Activated CD8-positive, alpha-beta memory T cell treated with anti-CD3 and anti-CD28 coated beads for 1 hour (primary cell): ENCODE measurements at regions not wholly inside any gene's neighbourhood (a gene's known extent, or its start where the extent isn't known, plus 50 kb on each side); places are given as distances from the start of the nearest gene placed in this dataset.

Experiments
- DNase-seq, 2 donors: peaks; one replicate each; pipeline ENCODE4 v3.0.0-alpha.2; 2020; ENCODE audit warnings: low read depth in 1 of 2; ENCODE audit errors: extremely low read depth in 1 of 2

GRCh38 chr2:147512206-147512605 lies 332.6 kb upstream of the ACVR2A start:
- no peak for DNase-seq

- no peak for DNase-seq
These were observed 333.3 kb upstream of the ACVR2A start for GRCh38 chr2:147511491-147511948.

GRCh38 chr2:147509821-147510220 lies 335.0 kb upstream of the ACVR2A start:
- no peak for DNase-seq

- DNase-seq: no peak
These were observed 337.9 kb upstream of the ACVR2A start for GRCh38 chr2:147506889-147507288.

GRCh38 chr2:147502711-147503290 lies 342.0 kb upstream of the ACVR2A start:
- DNase-seq: no peak

GRCh38 chr2:147501968-147502367 lies 342.9 kb upstream of the ACVR2A start:
- no peak for DNase-seq

GRCh38 chr2:147500819-147501395 lies 343.9 kb upstream of the ACVR2A start:
- no peak for DNase-seq

- no peak for DNase-seq
These were observed 344.6 kb upstream of the ACVR2A start for GRCh38 chr2:147500229-147500628.

GRCh38 chr2:147499785-147500184 lies 345.0 kb upstream of the ACVR2A start:
- no peak for DNase-seq

GRCh38 chr2:147495734-147496133 lies 349.1 kb upstream of the ACVR2A start:
- no peak for DNase-seq

- DNase-seq: no peak
These were observed 352.4 kb upstream of the ACVR2A start for GRCh38 chr2:147492471-147492870.

- no peak for DNase-seq
These were observed 353.3 kb upstream of the ACVR2A start for GRCh38 chr2:147491506-147491905.

GRCh38 chr2:147490401-147491261 lies 354.2 kb upstream of the ACVR2A start:
- DNase-seq: no peak

GRCh38 chr2:147488472-147488871 lies 356.4 kb upstream of the ACVR2A start:
- no peak for DNase-seq

GRCh38 chr2:147487978-147488289 lies 356.9 kb upstream of the ACVR2A start:
- DNase-seq: no peak

GRCh38 chr2:147487286-147487977 lies 357.4 kb upstream of the ACVR2A start:
- DNase-seq: no peak

- no peak for DNase-seq
These were observed 359.5 kb upstream of the ACVR2A start for GRCh38 chr2:147485210-147485851.

GRCh38 chr2:147483911-147484310 lies 360.9 kb upstream of the ACVR2A start:
- DNase-seq: no peak

- DNase-seq: no peak
These were observed 361.7 kb upstream of the ACVR2A start for GRCh38 chr2:147482916-147483669.

GRCh38 chr2:147482111-147482895 lies 362.5 kb upstream of the ACVR2A start:
- no peak for DNase-seq
